Peyer's patch (tissue), 4 donors: ENCODE measurements at regions not wholly inside any gene's neighbourhood (a gene's known extent, or its start where the extent isn't known, plus 50 kb on each side); places are given as distances from the start of the nearest gene placed in this dataset.

ENCODE experiments used
- CTCF ChIP-seq, 6 experiments: fragments of 450-650 bp in 4 of 6; fragments of 200-600 bp in 2 of 6; sonication (generic) in 1 of 6; IDR thresholded peaks; one replicate each; pipeline ENCODE4 v1.5.1; 2017 to 2019; ENCODE audit warnings: antibody characterized with exemption in 6 of 6, mild to moderate bottlenecking in 3 of 6, moderate library complexity in 1 of 6
- POLR2A ChIP-seq, 2 donors: fragments of 450-650 bp; IDR thresholded peaks; one replicate each; pipeline ENCODE4 v1.5.1; 2017; ENCODE audit warnings: antibody characterized with exemption in 2 of 2, mild to moderate bottlenecking in 2 of 2, moderate library complexity in 2 of 2

- no peak for TF ChIP-seq CTCF (IDR thresholded peaks at IDR 0.05)
- TF ChIP-seq POLR2A (IDR thresholded peaks at IDR 0.05), result no peak
Observed at GRCh38 chr21:19724081-19724480, 1274.1 kb upstream of the NCAM2 start.
